H1 (cell line): ENCODE measurements at regions not wholly inside any gene's neighbourhood (a gene's known extent, or its start where the extent isn't known, plus 50 kb on each side); places are given as distances from the start of the nearest gene placed in this dataset.

Source experiments
- CHD2 ChIP-seq: IDR thresholded peaks from 2 replicates; pipeline ENCODE4 v1.6.1; 2012; ENCODE audit warnings: low read length, improper control_type of control experiment
- CTCF ChIP-seq, 3 experiments: IDR thresholded peaks; 1 replicate in 2 of 3; 2 replicates in 1 of 3; pipeline versions ENCODE4 v1.5.1 to v1.6.1; 2011; ENCODE audit warnings: low read length in 3 of 3, mild to moderate bottlenecking in 3 of 3, inconsistent platforms in 2 of 3, low read depth in 1 of 3, moderate library complexity in 1 of 3; ENCODE audit not compliant: insufficient read depth in 1 of 3; ENCODE audit errors: control extremely low read depth in 1 of 3
- GTF2F1 ChIP-seq: IDR thresholded peaks from 2 replicates; pipeline ENCODE4 v1.6.1; 2012; ENCODE audit warnings: low read depth, low read length, improper control_type of control experiment, borderline replicate concordance
- KDM4A ChIP-seq: IDR thresholded peaks from one replicate; pipeline ENCODE4 v1.7.1; 2012; ENCODE audit warnings: low read depth, mild to moderate bottlenecking, moderate library complexity, low read length, inconsistent platforms; ENCODE audit not compliant: severe bottlenecking
- KDM5A ChIP-seq: fragments of 200-600 bp; IDR thresholded peaks from 2 replicates; pipeline ENCODE4 v1.7.1; 2012; ENCODE audit warnings: mild to moderate bottlenecking, low read length, inconsistent platforms, mixed read lengths
- RXRA ChIP-seq: IDR thresholded peaks from 2 replicates; pipeline ENCODE4 v1.6.1; 2011; ENCODE audit warnings: low read depth, mild to moderate bottlenecking, low read length, moderate library complexity; ENCODE audit not compliant: insufficient read depth
- TAF7 ChIP-seq: optimal IDR thresholded peaks from 2 replicates; pipeline ENCODE3; 2011; ENCODE audit warnings: low read depth, mild to moderate bottlenecking, inconsistent platforms, low read length, moderate library complexity, borderline replicate concordance
- TEAD4 ChIP-seq: IDR thresholded peaks from 2 replicates; pipeline ENCODE4 v1.6.1; 2012; ENCODE audit warnings: low read depth, low read length, inconsistent platforms, mixed read lengths

GRCh38 chr13:88976466-88976865, 1305.3 kb downstream of the SLITRK5 start (continued):
- TF ChIP-seq CTCF (IDR thresholded peaks at IDR 0.05; ENCODE audit: control extremely low read depth in 1 of 3, insufficient read depth in 1 of 3, low read depth in 1 of 3, low read length in 3 of 3), result no peak
- TF ChIP-seq KDM5A, result no peak
- TF ChIP-seq CHD2, result no peak
- no peak for TF ChIP-seq TAF7
- TF ChIP-seq TEAD4, result no peak
- no peak for TF ChIP-seq RXRA
- TF ChIP-seq KDM4A, result no peak
- TF ChIP-seq GTF2F1, result no peak
